WTC11 (cell line): ENCODE measurements at regions not wholly inside any gene's neighbourhood (a gene's known extent, or its start where the extent isn't known, plus 50 kb on each side); places are given as distances from the start of the nearest gene placed in this dataset.

Experiments used
- ATAC-seq: fragments of 200-7000 bp; cut with Tn5 transposase; 2 replicates; pipeline ENCODE4 v1.10.0; 2021; ENCODE audit warnings: mild to moderate bottlenecking, moderate library complexity
- CTCF ChIA-PET: fragments of 300-600 bp; sonication (Branson Sonifier 250); formaldehyde crosslinking; loops from one replicate; lab custom pipeline; 2021; ENCODE audit warnings: antibody characterized with exemption; lab: Charles Lee
- POLR2A ChIA-PET: fragments of 350-600 bp; sonication (Branson Sonifier 250); formaldehyde crosslinking; loops from one replicate; lab custom pipeline; 2021; ENCODE audit warnings: antibody characterized with exemption; lab: Charles Lee
- DNase-seq: peaks from one replicate; pipeline ENCODE4 v3.0.0; 2021; ENCODE audit warnings: low spot score
- H3K27ac Mint-ChIP-seq: 2 replicates; pipeline ENCODE4 v1.8.0; 2021; ENCODE audit warnings: mixed read lengths
- H3K27me3 Mint-ChIP-seq: 2 replicates; pipeline ENCODE4 v1.8.0; 2021; ENCODE audit warnings: low read depth, mild to moderate bottlenecking, moderate library complexity, mixed read lengths
- H3K36me3 Mint-ChIP-seq: 2 replicates; pipeline ENCODE4 v1.8.0; 2021; ENCODE audit warnings: mixed read lengths
- H3K4me1 Mint-ChIP-seq: 2 replicates; pipeline ENCODE4 v1.8.0; 2022; ENCODE audit warnings: mixed read lengths
- H3K4me3 Mint-ChIP-seq: 2 replicates; pipeline ENCODE4 v1.8.0; 2021; ENCODE audit warnings: mild to moderate bottlenecking, moderate library complexity, mixed read lengths
- H3K9me3 Mint-ChIP-seq: 2 replicates; pipeline ENCODE4 v1.8.0; 2021; ENCODE audit warnings: mixed read lengths
- AR ChIP-seq: fragments of 250-450 bp; sonication (Bioruptor Pico); IDR thresholded peaks from 2 replicates; pipeline ENCODE4 v1.9.0; 2021; ENCODE audit warnings: mild to moderate bottlenecking
- CTCF ChIP-seq: fragments of 200-600 bp; IDR thresholded peaks from 2 replicates; pipeline ENCODE4 v1.8.0; 2022; ENCODE audit warnings: antibody characterized with exemption
- E2F4 ChIP-seq: sonication (generic); formaldehyde crosslinking; IDR thresholded peaks from 2 replicates; pipeline ENCODE4 v1.8.1; 2022; ENCODE audit warnings: low read depth, mild to moderate bottlenecking, moderate library complexity, missing genetic modification reagents, borderline replicate concordance
- E2F5 ChIP-seq: sonication (generic); formaldehyde crosslinking; IDR thresholded peaks from 2 replicates; pipeline ENCODE4 v1.8.1; 2022; ENCODE audit warnings: mild to moderate bottlenecking, moderate library complexity, missing genetic modification reagents
- EMX1 ChIP-seq: fragments of 250-450 bp; sonication (Bioruptor Pico); IDR thresholded peaks from 2 replicates; pipeline ENCODE4 v1.8.0; 2021; ENCODE audit warnings: mild to moderate bottlenecking
- ESRRA ChIP-seq: sonication (generic); formaldehyde crosslinking; IDR thresholded peaks from 2 replicates; pipeline ENCODE4 v1.8.1; 2022; ENCODE audit warnings: mild to moderate bottlenecking, missing genetic modification reagents, borderline replicate concordance
- IRF2 ChIP-seq: sonication (generic); formaldehyde crosslinking; IDR thresholded peaks from 2 replicates; pipeline ENCODE4 v1.8.0; 2022; ENCODE audit warnings: low read depth, missing genetic modification reagents, borderline replicate concordance
- OVOL2 ChIP-seq: fragments of 250-450 bp; sonication (Bioruptor Pico); IDR thresholded peaks from 2 replicates; pipeline ENCODE4 v1.9.0; 2021; ENCODE audit warnings: mild to moderate bottlenecking, borderline replicate concordance
- SMAD3 ChIP-seq: sonication (generic); formaldehyde crosslinking; IDR thresholded peaks from 2 replicates; pipeline ENCODE4 v1.8.0; 2022; ENCODE audit warnings: missing genetic modification reagents, mild to moderate bottlenecking, borderline replicate concordance
- STAT6 ChIP-seq: sonication (generic); formaldehyde crosslinking; conservative IDR thresholded peaks from 2 replicates; pipeline ENCODE4 v1.8.1; 2023; ENCODE audit warnings: mild to moderate bottlenecking, low read depth, missing genetic modification reagents, moderate library complexity
- TCF7 ChIP-seq: sonication (generic); formaldehyde crosslinking; IDR thresholded peaks from 2 replicates; pipeline ENCODE4 v1.8.0; 2022; ENCODE audit warnings: mild to moderate bottlenecking, low read depth, missing genetic modification reagents, moderate library complexity
- TP53 ChIP-seq: sonication (generic); formaldehyde crosslinking; IDR thresholded peaks from 2 replicates; pipeline ENCODE4 v1.8.1; 2023; ENCODE audit warnings: mild to moderate bottlenecking, missing genetic modification reagents
- ZNF281 ChIP-seq: sonication (generic); formaldehyde crosslinking; IDR thresholded peaks from 2 replicates; pipeline ENCODE4 v1.8.0; 2023; ENCODE audit warnings: mild to moderate bottlenecking, missing genetic modification reagents
- ZNF416 ChIP-seq: fragments of 250-450 bp; sonication (Bioruptor Pico); IDR thresholded peaks from 2 replicates; pipeline ENCODE4 v1.9.0; 2021; ENCODE audit warnings: mild to moderate bottlenecking, inconsistent platforms
- ZNF532 ChIP-seq: fragments of 250-450 bp; sonication (Bioruptor Pico); IDR thresholded peaks from 2 replicates; pipeline ENCODE4 v1.9.0; 2021; ENCODE audit warnings: mild to moderate bottlenecking, borderline replicate concordance
- ZNF671 ChIP-seq: fragments of 250-450 bp; sonication (Bioruptor Pico); IDR thresholded peaks from 2 replicates; pipeline ENCODE4 v1.8.0; 2021; ENCODE audit warnings: mild to moderate bottlenecking
- ZSCAN18 ChIP-seq: fragments of 250-450 bp; sonication (Bioruptor Pico); IDR thresholded peaks from 2 replicates; pipeline ENCODE4 v2.1.2; 2022; ENCODE audit warnings: mild to moderate bottlenecking, moderate library complexity

- TF ChIP-seq ZNF532 (CRISPR knock-in tag), result no peak
- TF ChIP-seq ZNF671 (CRISPR knock-in tag), result no peak
- no peak for TF ChIP-seq E2F5 (CRISPR knock-in tag)
- TF ChIP-seq SMAD3 (CRISPR knock-in tag), result no peak
- TF ChIP-seq ESRRA, result no peak
Measured at GRCh38 chr6:21928827-21929226, 335.3 kb downstream of the SOX4 start (continued).

- DNase-seq (no peak), ATAC-seq (no peak)
- H3K4me1 Mint-ChIP-seq, result peaks cover 42% of the 10 kb centered on the region
- H3K36me3 Mint-ChIP-seq, result peaks cover 12% of the 10 kb centered on the region
- H3K27ac Mint-ChIP-seq, result no peak overlapping the region
- peaks cover 5% of the 10 kb centered on the region; the same call in 1 of the 2 replicates for H3K9me3 Mint-ChIP-seq
- ChIA-PET CTCF (no interaction called here), POLR2A (no interaction called here)
- no peak overlapping the region for H3K4me3 Mint-ChIP-seq
- no peaks in the 10 kb centered on the region for H3K27me3 Mint-ChIP-seq
- TF ChIP-seq TCF7 (CRISPR knock-in tag), result no peak
- TF ChIP-seq ZNF281 (CRISPR knock-in tag), result no peak
- TF ChIP-seq E2F4 (CRISPR knock-in tag), result no peak
- TF ChIP-seq TP53 (CRISPR knock-in tag), result no peak
- TF ChIP-seq CTCF, result no peak
- TF ChIP-seq EMX1, result no peak
- TF ChIP-seq ZSCAN18, result no peak
- no peak for TF ChIP-seq AR (CRISPR knock-in tag)
- no peak for TF ChIP-seq ZNF416 (CRISPR knock-in tag)
- TF ChIP-seq STAT6, result no peak
- TF ChIP-seq OVOL2 (CRISPR knock-in tag), result no peak
- no peak for TF ChIP-seq IRF2 (CRISPR knock-in tag)
Measured at GRCh38 chr6:21931641-21932335, 338.2 kb downstream of the SOX4 start.
